NOMO-1 treated with DMSO at 0.1 percent for 48 hours (cell line): ENCODE measurements at regions not wholly inside any gene's neighbourhood (a gene's known extent, or its start where the extent isn't known, plus 50 kb on each side); places are given as distances from the start of the nearest gene placed in this dataset.

ENCODE experiments used
- DNase-seq: peaks from one replicate; lab custom pipeline; 2025; ENCODE audit not compliant: unreplicated experiment; lab: John Stamatoyannopoulos, UW

DNA sequence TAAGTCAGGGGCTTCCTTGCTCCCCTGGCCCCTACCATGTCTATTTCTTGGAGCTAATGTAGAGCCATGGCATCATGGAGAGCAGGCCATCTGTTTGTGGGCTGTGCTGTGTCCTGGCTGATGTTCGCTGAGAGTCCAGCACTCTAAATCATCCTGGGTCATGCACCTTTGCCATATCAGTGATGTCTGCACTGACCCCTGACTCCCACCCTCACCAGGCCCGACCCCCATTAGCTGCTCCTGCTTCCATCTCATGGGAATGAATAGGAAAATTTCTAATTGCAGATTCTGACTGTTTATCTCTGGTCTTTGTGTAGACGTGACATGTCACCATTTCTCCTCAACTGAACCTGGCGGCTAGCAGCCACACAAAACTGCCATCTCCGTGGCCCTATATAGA, 236.9 kb downstream of the NSG2 start:
- no peak for DNase-seq

GRCh38 chr5:174283211-174284005, 237.9 kb downstream of the NSG2 start:
- no peak for DNase-seq

DNA sequence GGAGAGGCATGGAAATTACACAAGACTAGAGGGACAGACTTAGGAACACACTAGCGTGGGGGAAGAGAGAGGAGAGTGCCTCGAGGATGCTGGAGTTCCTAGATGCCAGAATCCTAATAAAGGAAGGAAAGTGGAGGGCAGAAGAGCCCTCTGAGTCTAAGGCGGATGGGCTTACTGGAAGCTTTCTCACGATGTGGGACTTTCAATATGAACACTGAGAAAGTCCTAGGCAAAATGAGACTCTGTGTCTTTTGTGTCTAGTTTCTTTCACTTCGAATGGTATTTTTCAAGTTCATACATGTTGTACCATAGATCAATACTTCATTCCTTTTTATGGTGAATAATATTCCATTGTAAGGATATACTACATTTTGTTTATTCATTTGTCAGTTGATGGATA, 239.4 kb downstream of the NSG2 start:
- no peak for DNase-seq

- DNase-seq: no peak
Measured at GRCh38 chr5:174287761-174288160, 242.3 kb downstream of the NSG2 start.

DNA sequence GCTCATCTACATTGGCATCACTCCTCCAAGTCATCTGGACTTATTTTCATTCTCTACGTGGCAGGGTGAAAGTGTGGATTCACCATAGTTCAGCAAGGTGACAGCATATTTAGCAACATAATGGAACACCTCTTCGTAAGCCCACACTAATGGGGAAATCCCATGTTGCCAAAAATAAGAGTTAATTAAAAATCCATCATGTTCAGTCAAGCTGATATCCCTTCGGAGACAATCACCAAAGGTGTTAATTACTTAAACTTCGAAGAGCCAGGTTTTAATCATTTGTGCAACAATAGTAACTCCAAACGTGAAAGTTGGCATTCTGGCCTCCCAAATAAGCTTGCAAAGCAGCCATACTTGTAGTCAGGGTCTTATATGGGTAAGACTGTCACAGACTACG, 242.9 kb downstream of the NSG2 start:
- no peak for DNase-seq

- no peak for DNase-seq
Measured at GRCh38 chr5:174291162-174291561, 245.7 kb downstream of the NSG2 start.

- DNase-seq: no peak
Measured at GRCh38 chr5:174292348-174292747, 246.8 kb downstream of the NSG2 start.

- no peak for DNase-seq
Measured at GRCh38 chr5:174293006-174293405, 247.5 kb downstream of the NSG2 start.

DNA sequence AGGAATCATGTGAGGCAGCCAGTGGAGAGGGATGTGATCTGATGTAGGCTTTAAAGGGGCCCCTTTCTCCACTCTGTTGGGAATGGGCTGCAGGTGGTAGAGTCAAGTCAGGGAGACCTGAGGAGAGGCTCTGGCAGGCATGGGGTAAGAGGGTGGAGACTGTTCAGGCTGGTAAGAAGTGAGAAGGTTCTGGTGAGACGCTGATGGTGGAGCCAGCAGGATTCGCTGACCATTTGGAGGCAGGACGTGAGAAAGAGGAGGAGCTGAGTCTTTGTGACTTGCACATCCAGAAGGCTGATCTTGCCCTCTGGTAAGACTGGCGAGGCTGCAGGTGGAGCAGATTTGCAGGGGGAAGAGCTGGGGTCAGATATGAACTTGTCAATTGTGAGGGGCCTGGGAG, 248.0 kb downstream of the NSG2 start:
- no peak for DNase-seq

- no peak for DNase-seq
Measured at GRCh38 chr5:174294891-174295620, 249.6 kb downstream of the NSG2 start.

DNA sequence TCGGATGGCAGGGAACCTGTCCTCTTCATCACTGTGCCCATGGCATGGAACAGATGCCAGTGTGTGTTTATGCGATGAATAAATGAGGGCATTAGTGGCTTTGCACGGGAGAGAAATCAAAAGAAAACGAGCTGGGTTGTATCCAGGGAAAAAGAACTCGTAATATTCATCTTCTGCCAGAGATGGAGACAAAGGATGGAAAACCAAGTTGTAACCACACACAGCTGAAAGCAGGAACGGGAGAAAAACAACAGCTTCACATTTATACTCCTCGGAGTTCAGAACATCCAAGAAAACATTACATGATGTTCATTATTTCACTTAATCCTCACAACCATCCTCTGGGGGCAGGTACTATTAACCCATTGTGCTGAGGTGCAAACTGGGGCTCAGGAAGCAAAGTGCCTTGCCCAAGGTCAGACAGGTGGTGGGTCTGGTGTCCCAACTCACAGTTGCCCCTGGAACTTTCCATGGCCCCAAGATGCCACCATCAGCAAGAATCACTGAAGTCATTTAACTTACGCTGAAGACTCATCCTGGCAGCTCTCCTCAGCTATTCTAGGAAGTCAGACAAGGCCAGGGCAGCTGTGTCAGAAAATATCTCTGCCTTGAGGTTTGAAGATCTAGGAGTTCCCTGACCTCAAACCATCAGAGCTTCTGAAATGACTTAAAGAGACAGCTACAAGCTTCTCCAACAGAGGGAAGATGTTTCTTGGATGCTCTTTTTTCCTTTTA, 250.4 kb downstream of the NSG2 start:
- no peak for DNase-seq

GRCh38 chr5:174300118-174300940, 254.8 kb downstream of the NSG2 start:
- DNase-seq: peak; percentile 20

DNA sequence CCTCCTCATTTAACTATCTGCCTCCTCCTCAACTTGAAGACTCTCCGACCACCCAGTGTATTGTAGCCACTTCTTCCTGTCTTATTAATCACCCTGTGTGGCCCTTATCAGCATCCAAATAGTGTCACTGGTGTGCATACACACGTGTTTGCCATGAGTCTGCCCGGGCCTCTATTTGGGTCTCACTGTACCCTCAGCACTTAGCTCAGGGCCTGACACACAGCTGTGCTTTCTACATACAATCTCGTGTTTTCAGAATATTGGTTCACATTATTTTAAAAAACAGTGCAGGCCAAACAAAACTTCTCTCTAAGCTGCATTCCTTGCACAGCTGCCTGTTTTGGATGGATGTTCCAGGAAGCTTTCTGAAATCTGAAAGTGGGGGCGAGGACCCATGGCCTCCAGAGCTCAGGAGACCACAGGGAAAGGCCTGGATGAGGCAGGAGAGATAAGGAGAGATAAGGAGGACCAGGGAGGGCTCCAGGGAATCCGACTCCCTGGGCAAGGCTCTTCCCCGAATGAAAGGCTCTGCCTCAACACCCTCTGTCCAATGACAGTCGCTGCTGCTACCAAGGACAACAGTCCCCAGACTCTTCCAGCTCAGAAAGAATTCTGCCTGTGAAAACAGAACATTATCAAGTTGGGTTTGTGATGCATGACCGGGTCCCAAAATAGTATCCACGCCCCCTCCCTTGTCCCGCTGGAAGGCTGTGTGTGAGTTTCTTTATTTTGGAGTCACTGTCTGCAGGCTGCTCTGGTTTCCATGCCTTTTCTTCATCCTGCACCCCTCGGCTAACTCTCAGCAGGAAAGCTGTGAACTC, 255.6 kb downstream of the NSG2 start:
- DNase-seq: no peak

DNA sequence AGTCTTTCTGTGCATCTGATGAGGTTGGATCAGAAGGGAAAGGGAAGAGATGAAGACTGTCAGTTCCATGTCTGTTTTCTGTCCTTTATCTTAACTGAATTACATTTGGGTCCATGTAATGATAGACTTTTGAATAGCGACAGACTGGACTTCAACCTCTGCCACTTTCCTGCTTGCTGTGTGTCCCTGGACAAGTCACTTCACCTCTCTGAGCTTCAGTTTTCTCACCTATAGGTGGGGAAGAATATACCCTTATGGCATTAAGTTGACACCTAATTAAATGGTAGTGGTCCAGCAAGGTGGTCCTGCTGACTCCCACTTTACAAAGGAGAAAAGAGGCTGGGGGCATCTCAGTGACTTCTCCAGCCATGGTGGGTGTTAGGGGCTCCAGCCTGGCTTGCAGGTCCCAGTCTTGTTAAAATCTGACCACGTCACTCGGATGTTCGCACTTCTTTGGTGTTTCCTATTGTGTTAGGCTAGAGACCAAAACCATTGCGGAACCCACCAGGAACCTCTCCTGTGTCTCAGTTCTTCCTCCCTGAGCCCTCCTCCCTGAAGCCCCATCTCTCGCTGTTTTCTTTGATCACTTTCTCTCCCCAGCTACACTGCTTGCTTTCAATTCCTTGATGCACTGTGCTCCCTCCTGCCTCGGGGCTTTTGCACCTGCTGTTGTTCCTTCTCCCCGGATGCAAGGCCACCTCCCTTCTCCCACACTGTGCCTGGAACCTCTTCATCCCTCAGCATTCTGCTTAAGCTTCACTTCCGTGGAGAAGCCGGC, 256.5 kb downstream of the NSG2 start:
- no peak for DNase-seq

DNA sequence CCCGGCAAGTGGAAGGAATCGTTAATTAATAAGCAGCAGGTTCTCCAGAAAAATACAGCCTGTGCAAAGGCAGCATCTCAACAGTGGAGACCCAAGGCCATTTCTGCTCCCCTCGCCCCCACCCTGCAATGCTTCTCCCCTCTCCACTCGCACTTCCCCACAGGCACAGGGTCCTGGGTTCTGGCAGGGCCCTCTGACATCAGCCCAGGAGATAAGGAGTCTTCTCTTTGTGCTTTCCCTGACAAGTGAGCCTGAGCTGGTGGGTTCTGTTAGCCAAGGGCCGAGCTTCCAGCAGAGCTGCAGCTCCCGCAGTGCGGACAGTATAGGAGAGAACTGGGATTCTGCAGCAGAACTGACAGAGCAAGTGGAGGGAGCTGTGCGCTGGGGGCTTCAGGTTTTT, 257.5 kb downstream of the NSG2 start:
- DNase-seq: no peak

GRCh38 chr5:174303437-174304045, 258.0 kb downstream of the NSG2 start:
- no peak for DNase-seq

GRCh38 chr5:174305241-174305681, 259.8 kb downstream of the NSG2 start:
- DNase-seq: no peak

DNA sequence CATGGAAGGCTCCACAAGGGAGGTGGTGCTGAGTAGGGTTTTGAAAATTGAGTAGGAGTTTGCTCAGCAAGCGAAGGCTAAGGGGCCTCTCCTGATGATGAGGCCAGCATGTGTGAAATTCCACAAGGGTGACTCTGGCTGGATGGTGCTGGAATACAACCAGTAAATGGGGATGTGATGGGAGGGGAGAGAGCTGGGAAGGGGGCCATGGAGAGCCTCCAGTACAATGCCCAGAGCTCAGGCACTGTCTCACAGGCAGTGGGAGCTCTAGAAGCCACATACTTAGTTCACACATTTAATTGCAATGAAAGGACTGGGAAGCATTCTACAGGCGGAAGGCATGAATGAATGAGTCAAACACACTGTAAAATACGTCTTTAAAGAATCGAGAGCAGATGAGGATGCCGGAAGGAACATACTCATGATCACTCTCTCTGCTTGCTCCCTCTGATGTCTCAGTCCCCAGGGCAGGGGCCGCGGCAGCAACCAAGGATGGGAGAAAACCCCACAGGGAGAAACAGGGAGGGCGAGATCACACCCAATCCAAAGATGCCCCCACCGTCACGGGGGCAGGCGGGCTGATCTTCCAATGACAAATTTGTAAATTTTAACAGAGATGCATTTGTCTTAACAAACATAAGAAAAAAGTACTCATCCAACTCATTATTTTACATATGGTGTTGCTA, 261.0 kb downstream of the NSG2 start:
- no peak for DNase-seq
